Endothelial cell (in vitro differentiated cells): ENCODE measurements at regions not wholly inside any gene's neighbourhood (a gene's known extent, or its start where the extent isn't known, plus 50 kb on each side); places are given as distances from the start of the nearest gene placed in this dataset.

Source experiments
- DNase-seq: peaks from one replicate; pipeline ENCODE4 v3.0.0; 2021; ENCODE audit warnings: low spot score
- H3K27ac Mint-ChIP-seq: one replicate; pipeline ENCODE4 v1.8.0; 2021; ENCODE audit warnings: mixed read lengths, inconsistent platforms; ENCODE audit not compliant: unreplicated experiment
- H3K27me3 Mint-ChIP-seq: one replicate; pipeline ENCODE4 v1.8.0; 2021; ENCODE audit warnings: mild to moderate bottlenecking, moderate library complexity, mixed read lengths, inconsistent platforms; ENCODE audit not compliant: unreplicated experiment
- H3K36me3 Mint-ChIP-seq: one replicate; pipeline ENCODE4 v1.8.0; 2021; ENCODE audit warnings: mild to moderate bottlenecking, low read depth, mixed read lengths, inconsistent platforms; ENCODE audit not compliant: unreplicated experiment
- H3K4me1 Mint-ChIP-seq: one replicate; pipeline ENCODE4 v1.8.0; 2021; ENCODE audit warnings: mild to moderate bottlenecking, mixed read lengths, inconsistent platforms; ENCODE audit not compliant: unreplicated experiment
- H3K4me3 Mint-ChIP-seq: one replicate; pipeline ENCODE4 v1.8.0; 2021; ENCODE audit warnings: mild to moderate bottlenecking, mixed read lengths, inconsistent platforms; ENCODE audit not compliant: unreplicated experiment
- H3K9me3 Mint-ChIP-seq: one replicate; pipeline ENCODE4 v1.8.0; 2021; ENCODE audit warnings: mixed read lengths, inconsistent platforms; ENCODE audit not compliant: unreplicated experiment
- TF ChIP-seq, protein P1 (sequence below): fragments of 200-600 bp; sonication (generic); IDR thresholded peaks from one replicate; pipeline ENCODE4 v1.5.0; 2021; ENCODE audit warnings: antibody characterized with exemption; ENCODE audit not compliant: unreplicated experiment

DNA sequence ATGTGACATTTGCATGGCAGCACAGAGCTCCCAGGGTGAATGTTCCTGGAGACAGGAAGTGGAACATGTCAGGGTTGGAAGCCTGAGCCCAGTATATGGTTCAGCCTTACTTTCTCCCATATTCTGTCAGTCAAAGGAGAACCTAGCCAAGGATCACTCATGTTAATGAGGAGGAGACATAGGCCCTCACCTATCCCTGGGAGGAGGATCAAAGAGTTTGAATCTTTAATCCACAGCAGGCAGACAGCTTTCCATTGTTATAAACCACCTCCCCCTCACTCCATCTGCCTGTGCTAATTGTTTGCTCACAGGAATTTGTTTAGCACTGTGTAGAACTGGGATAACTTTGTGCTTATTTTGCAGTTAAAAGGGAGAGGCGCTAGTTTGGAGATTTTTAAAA is 1069.1 kb downstream of the EFNB2 start:
- H3K27ac Mint-ChIP-seq: no peak overlapping the region
- TF ChIP-seq, protein P1, sequence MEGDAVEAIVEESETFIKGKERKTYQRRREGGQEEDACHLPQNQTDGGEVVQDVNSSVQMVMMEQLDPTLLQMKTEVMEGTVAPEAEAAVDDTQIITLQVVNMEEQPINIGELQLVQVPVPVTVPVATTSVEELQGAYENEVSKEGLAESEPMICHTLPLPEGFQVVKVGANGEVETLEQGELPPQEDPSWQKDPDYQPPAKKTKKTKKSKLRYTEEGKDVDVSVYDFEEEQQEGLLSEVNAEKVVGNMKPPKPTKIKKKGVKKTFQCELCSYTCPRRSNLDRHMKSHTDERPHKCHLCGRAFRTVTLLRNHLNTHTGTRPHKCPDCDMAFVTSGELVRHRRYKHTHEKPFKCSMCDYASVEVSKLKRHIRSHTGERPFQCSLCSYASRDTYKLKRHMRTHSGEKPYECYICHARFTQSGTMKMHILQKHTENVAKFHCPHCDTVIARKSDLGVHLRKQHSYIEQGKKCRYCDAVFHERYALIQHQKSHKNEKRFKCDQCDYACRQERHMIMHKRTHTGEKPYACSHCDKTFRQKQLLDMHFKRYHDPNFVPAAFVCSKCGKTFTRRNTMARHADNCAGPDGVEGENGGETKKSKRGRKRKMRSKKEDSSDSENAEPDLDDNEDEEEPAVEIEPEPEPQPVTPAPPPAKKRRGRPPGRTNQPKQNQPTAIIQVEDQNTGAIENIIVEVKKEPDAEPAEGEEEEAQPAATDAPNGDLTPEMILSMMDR: no peak
- no peaks in the 10 kb centered on the region for H3K9me3 Mint-ChIP-seq
- H3K27me3 Mint-ChIP-seq: no peaks in the 10 kb centered on the region
- peaks cover 2% of the 10 kb centered on the region for H3K4me1 Mint-ChIP-seq
- H3K4me3 Mint-ChIP-seq: no peak overlapping the region
- H3K36me3 Mint-ChIP-seq: no peaks in the 10 kb centered on the region
- no peak for DNase-seq

DNA sequence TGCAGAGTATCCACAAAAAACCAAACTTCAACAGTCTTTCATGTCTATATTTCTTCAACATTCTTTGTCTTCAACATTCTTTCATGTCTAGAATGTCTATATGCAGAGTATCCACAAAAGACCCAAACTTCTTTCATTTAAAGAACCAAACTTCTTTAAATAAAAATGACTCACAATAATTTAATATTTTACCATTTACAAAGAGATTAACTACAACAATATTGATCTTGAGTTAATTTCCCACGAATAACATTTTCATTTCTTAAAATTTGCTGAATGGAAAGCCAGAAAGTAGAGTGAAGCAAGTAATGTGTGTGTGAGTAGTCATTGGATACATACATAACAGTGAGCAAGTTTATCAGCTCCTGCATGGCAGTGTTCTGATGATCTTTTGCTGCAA is 1069.7 kb downstream of the EFNB2 start, which contains the start of gene DAOA:
Gene DAOA (plus strand): TSS at position 301 of the 400 bp plus-strand sequence.
- H3K27me3 Mint-ChIP-seq: no peaks in the 10 kb centered on the region
- no peak for DNase-seq
- TF ChIP-seq, protein P1: no peak
- no peak within 1 kb of the TSS for H3K27ac Mint-ChIP-seq
- H3K4me3 Mint-ChIP-seq: no peak within 1 kb of the TSS
- H3K4me1 Mint-ChIP-seq: peaks cover 2% of the 10 kb centered on the region
- H3K9me3 Mint-ChIP-seq: no peaks in the 10 kb centered on the region
- H3K36me3 Mint-ChIP-seq: no peaks in the 10 kb centered on the region

DNA sequence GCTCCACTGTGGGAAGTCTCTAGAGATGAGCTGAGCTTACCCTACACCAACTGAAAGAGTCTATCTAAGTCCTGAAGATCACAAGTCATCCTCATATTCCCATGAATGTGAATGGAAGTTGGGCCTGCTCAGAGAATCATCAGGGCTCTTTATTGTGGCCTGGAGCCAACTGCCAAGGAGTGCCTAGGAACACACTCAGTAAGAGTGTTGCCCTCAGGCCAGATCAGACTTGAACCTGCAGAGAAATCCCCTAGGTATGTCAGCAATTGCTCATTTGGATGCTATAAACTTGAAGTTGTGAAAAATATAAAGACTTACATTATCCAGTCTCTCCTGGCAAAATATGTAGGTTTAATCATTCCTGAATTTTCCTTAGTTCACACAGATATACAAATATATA is 1070.2 kb downstream of the EFNB2 start:
- H3K36me3 Mint-ChIP-seq: no peaks in the 10 kb centered on the region
- no peak for DNase-seq
- H3K9me3 Mint-ChIP-seq: no peaks in the 10 kb centered on the region
- H3K4me1 Mint-ChIP-seq: peaks cover 2% of the 10 kb centered on the region
- no peak overlapping the region for H3K27ac Mint-ChIP-seq
- H3K4me3 Mint-ChIP-seq: no peak overlapping the region
- no peaks in the 10 kb centered on the region for H3K27me3 Mint-ChIP-seq
- TF ChIP-seq, protein P1: no peak

DNA sequence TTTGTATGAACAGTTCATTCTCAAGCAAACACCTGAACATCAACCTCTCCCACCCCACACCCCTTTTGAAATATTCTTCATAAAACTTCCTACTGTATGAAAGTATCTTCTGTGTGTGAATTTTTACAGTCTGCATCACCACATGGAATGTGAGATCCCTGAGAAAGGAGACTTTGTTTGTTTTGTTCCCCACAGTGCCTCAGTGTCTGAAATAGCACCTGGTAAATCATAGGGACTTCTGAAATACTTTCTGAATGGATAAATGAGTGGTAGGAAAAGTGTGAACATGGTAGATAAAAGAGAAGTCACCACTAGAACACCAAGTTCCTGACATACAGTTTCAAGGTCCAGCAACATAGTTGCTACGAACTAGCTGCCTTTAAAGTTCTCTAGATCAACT is 1071.2 kb downstream of the EFNB2 start:
- Mint-ChIP-seq H3K4me3 (no peak overlapping the region), H3K4me1 (peaks cover 2% of the 10 kb centered on the region), H3K27me3 (no peaks in the 10 kb centered on the region), H3K36me3 (no peaks in the 10 kb centered on the region), H3K27ac (no peak overlapping the region), H3K9me3 (no peaks in the 10 kb centered on the region)
- TF ChIP-seq, protein P1: no peak
- DNase-seq: no peak

DNA sequence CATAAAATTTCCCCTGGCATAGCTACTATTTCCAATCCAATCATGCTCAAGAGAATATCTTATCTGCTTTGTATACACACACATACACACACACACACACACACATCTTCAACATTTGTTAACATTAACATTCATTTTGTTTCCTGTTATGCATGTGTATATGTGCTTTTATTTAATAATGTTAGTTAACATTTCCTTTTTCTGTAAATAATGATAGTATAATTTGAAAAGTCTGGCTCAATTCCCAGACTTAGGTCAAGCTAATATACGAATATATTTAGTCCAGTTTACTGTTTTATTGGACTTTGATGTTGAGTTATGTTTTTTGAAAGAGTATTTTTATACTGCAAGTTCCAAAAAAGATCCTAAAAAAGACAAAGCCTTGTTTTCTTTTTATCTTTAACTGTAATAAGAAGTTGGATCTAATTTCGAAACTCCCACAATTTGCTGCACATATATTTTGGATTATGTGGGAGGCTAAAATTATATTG is 1072.4 kb downstream of the EFNB2 start:
- no peak overlapping the region for H3K27ac Mint-ChIP-seq

More for the DNA sequence above, 1072.4 kb downstream of the EFNB2 start:
- Mint-ChIP-seq H3K9me3 (no peaks in the 10 kb centered on the region), H3K27me3 (no peaks in the 10 kb centered on the region), H3K4me1 (peaks cover 2% of the 10 kb centered on the region), H3K4me3 (no peak overlapping the region), H3K36me3 (no peaks in the 10 kb centered on the region)
- TF ChIP-seq, protein P1: no peak
- DNase-seq: no peak
